Effector CD4-positive, alpha-beta T cell (primary cell): ENCODE measurements at regions not wholly inside any gene's neighbourhood (a gene's known extent, or its start where the extent isn't known, plus 50 kb on each side); places are given as distances from the start of the nearest gene placed in this dataset.

Experiments
- DNase-seq: peaks from one replicate; pipeline ENCODE4 v3.0.0-alpha.2; 2020

- DNase-seq, result no peak
These were observed 110.0 kb downstream of the LITAF start for GRCh38 chr16:11476676-11477075.

GRCh38 chr16:11478431-11479119 lies 108.1 kb downstream of the LITAF start:
- DNase-seq, result no peak

GRCh38 chr16:11479916-11480315 lies 106.8 kb downstream of the LITAF start:
- DNase-seq, result no peak

GRCh38 chr16:11480634-11481033 lies 106.1 kb downstream of the LITAF start:
- DNase-seq, result no peak

DNA sequence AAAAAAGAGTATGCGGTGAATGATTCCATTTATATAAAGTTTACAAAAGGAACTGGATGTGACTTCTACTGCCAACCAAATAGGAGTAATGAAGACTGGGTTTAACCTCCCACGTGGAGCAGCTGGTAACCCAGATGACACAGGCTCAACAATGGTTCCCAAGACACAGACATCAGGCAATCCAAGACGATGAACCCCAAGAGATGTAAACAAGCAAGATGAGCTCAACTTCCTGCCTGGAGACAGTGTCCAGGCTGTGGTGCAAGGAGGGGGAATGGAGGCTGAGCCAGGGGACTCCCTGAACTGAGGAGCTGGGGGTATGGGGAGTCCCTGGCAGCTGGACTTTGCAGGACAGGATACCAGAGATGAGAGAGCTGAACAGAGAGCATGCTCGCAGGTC lies 104.7 kb downstream of the LITAF start:
- no peak for DNase-seq

GRCh38 chr16:11482946-11483748 lies 103.6 kb downstream of the LITAF start:
- DNase-seq, result no peak

DNA sequence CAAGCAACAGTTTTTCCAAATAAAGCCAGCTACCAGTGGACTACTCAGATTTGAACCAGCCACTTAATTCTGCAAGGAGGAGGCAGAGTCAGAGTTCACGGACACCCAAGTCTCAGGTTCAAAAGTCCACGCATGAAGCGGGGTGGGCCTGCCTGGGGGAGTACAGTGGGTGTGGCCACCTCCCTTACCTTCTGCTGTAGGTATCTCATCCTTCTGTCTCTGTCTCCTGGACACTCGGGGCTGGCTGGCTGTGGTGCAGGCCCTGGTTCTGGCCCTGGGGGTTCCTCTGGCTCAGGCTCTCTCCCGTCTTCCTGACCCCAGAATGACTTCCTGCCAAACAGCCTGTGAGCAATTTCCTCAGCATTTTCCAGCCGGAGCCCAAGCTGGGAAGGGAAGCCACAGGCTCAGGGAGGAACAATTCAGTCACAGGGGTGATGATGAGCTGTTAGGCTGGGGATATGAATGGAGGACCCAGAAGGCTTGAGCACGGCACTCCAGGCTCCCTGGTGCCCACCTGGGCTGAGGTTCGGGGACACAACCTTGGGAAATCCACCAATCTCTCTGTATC lies 101.9 kb downstream of the LITAF start:
- DNase-seq, result no peak

DNA sequence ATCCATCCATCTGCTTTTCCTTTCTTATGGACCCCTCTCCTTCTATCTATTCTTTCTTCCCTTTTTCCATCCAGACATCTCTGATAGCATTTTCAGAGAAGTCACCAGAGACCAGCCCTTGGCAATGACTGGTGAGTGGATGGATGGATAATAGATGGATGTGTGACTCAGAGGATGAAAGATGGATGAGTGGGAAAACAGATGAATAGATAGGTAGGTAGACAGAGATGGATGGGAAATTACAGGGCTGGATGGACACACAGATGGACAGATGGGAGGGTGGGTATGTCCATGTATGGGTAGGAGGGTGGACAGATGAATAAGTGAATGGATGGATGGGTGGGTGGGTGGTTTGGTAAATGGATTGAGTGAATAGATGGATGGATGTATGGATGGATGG lies 101.0 kb downstream of the LITAF start:
- no peak for DNase-seq

GRCh38 chr16:11487289-11487688 lies 99.4 kb downstream of the LITAF start:
- DNase-seq, result no peak

DNA sequence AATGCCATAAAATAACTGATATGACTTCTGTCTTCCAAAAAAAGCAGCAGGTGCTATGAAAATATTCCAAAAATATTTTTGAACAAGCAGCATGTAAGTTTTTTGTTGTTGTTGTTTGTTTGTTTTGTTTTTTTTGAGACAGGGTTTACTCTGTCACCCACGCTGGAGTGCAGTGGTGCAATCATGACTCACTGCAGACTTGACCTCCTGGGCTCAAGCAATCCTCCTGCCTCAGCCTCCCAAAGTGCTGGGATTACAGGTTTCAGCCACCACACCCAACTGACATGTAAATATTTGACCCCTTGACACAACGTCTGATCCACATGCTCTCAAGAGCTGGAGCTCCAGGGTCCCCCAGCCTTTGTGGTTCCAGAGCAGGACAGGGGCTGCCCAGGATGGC lies 98.4 kb downstream of the LITAF start:
- DNase-seq, result no peak

GRCh38 chr16:11491524-11491923 lies 95.2 kb downstream of the LITAF start:
- no peak for DNase-seq

DNA sequence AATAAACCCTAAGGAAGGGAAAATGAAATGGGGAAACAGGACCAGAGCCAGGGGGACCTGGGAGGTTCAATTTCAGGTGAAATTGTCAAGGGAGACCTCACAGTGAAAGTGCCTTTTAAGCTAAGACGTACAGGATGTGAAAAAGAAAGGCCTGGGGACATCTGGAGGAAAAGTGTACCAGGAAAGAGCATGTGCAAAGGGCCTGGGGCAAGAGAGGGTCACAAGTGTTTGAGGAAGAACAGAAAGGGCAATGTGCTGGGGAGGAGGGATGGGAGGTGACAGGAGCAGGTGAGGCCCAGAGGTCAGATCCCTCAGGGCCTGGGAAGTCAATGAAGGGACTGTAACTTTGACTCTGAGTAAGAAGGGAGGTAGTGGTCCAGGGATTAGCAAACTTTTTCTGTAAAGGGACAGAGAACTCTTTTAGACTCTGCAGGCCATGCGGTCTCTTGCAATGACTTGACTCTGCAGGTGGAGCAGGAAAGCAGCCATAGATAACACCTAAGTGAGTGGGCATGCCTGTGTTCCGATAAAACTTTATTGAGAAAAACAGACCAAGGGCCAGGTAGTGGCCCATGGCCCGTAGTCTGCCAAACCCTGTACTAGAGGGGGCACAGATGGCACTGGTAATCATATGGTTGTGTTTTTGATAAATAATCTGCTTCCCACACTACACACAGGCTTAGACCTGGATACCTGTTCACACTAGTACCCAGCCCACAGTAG lies 93.8 kb downstream of the LITAF start:
- DNase-seq, result no peak

DNA sequence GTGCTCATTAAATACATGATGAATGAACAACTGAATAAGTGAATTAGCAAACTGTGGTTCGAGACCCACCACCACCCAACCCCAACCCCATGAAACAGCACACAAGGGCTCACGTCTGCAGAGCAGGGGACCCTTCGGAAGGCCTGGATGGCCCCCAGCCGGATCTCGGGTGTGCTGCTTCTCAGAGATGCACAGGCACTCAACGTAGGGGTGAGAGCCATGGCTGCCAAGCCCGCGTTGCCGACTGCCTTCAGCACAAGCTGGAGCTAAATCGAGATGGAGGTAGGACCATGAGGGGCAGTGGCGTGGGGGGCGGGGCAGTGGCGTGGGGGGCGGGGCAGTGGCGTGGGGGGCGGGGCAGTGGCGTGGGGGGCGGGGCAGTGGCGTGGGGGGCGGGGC lies 93.2 kb downstream of the LITAF start:
- DNase-seq, result no peak

DNA sequence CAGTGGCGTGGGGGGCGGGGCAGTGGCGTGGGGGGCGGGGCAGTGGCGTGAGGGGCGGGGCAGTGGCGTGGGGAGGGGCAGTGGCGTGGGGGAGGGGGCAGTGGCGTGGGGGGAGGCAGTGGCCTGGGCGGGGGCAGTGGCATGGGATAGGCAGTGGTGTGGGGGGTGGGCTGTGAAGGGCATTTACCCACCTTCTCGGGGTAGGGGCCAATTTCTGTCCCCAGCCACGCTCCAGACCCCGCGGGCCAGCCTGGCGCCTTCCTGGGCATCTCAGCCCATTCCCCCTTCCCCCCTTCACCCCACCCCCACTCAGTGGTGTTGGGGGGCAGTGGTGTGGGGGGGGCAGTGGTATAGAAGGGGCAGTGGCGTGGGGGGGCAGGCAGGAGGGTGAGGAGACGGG lies 92.7 kb downstream of the LITAF start:
- DNase-seq, result peak; percentile 5

- peak; percentile 6 for DNase-seq
These were observed 92.3 kb downstream of the LITAF start for GRCh38 chr16:11494433-11494832.

- DNase-seq, result no peak
These were observed 91.7 kb downstream of the LITAF start for GRCh38 chr16:11495066-11495407.
